Peyer's patch (tissue), 4 donors: ENCODE measurements at regions not wholly inside any gene's neighbourhood (a gene's known extent, or its start where the extent isn't known, plus 50 kb on each side); places are given as distances from the start of the nearest gene placed in this dataset.

ENCODE experiments used
- DNase-seq, 3 donors: peaks; one replicate each; pipeline ENCODE4 v3.0.0-alpha.2; 2017 to 2019
- H3K27ac ChIP-seq, 4 donors: fragments of 200-600 bp; sonication (generic); one replicate each; pipeline ENCODE4 v1.5.1; 2016 to 2019
- H3K27me3 ChIP-seq, 2 donors: fragments of 200-600 bp; sonication (generic); one replicate each; pipeline ENCODE4 v1.5.1; 2019
- H3K36me3 ChIP-seq, 3 donors: fragments of 200-600 bp; sonication (generic); one replicate each; pipeline ENCODE4 v1.5.1; 2016 to 2019
- H3K4me1 ChIP-seq, 4 donors: fragments of 200-600 bp; sonication (generic); one replicate each; pipeline ENCODE4 v1.5.1; 2016 to 2019
- H3K4me3 ChIP-seq, 4 donors: fragments of 200-600 bp; sonication (generic); 1 replicate in 3 of 4; 2 replicates in 1 of 4; pipeline ENCODE4 v1.5.1; 2016 to 2019; ENCODE audit warnings: mild to moderate bottlenecking in 1 of 4
- H3K9me3 ChIP-seq, 4 donors: fragments of 200-600 bp; sonication (generic); one replicate each; pipeline ENCODE4 v1.5.1; 2016 to 2019; ENCODE audit warnings: mild to moderate bottlenecking in 1 of 4
- POLR2A ChIP-seq, 2 donors: fragments of 450-650 bp; IDR thresholded peaks; one replicate each; pipeline ENCODE4 v1.5.1; 2017; ENCODE audit warnings: antibody characterized with exemption in 2 of 2, mild to moderate bottlenecking in 2 of 2, moderate library complexity in 2 of 2
- small RNA-seq, 2 donors: library from RNA; depleted of rRNA; stranded (forward); fragments of <200 nt; gene quantifications; one replicate each; pipeline ENCODE3, GENCODE V24; 2016
- TF ChIP-seq, protein P1 (sequence below), 6 experiments: fragments of 450-650 bp in 4 of 6; fragments of 200-600 bp in 2 of 6; sonication (generic) in 1 of 6; IDR thresholded peaks; one replicate each; pipeline ENCODE4 v1.5.1; 2017 to 2019; ENCODE audit warnings: antibody characterized with exemption in 6 of 6, mild to moderate bottlenecking in 3 of 6, moderate library complexity in 1 of 6

DNA sequence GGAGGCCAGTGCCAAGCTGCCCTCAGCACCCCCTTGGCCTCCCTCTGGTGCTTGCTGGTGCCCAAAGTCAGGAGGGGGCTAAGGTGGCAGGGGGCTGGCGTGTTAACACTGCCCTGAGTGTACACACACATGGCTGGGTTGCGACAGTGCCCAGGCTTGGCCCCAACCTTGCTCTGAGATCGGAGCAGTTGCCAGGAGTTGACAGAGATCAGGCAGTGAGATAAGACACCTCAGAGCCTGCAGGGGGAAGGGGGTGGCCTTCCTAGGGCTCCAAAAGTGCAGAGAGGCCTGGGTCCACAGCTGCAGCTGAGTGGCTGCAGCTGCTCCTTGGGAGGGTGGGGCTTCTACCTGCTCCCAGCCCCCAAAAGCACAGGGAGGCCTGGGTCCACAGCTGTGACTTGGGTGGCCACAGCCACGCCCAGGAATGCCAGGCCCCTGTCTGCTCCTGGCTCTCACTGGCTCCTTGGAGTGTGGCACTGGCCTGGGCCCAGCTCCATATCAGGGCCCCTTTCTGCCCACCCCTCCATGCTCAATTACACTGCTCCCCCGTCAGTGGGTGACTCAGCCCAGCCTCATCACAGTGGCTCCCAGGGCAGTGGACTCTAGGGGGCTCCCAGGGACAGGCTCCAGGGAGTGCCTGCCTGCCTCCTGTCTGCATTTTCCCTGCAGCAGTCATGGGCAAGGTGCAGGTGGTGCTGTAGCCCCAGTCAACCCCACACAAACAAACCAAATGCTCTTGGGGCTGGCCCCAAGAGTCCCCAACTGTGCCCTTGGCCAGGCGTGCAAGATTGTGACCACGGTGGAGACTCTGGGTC lies 56.4 kb upstream of the C15orf39 start:
- Histone ChIP-seq H3K9me3 (peaks cover 0 to 36% (median 20%) of the 10 kb centered on the region in 4 donors), H3K36me3 (no peaks in the 10 kb centered on the region), H3K27ac (no peak overlapping the region), H3K27me3 (no peaks in the 10 kb centered on the region), H3K4me3 (no peak overlapping the region), H3K4me1 (no peaks in the 10 kb centered on the region)
- TF ChIP-seq POLR2A (IDR thresholded peaks at IDR 0.05) = no peak
- TF ChIP-seq, protein P1, sequence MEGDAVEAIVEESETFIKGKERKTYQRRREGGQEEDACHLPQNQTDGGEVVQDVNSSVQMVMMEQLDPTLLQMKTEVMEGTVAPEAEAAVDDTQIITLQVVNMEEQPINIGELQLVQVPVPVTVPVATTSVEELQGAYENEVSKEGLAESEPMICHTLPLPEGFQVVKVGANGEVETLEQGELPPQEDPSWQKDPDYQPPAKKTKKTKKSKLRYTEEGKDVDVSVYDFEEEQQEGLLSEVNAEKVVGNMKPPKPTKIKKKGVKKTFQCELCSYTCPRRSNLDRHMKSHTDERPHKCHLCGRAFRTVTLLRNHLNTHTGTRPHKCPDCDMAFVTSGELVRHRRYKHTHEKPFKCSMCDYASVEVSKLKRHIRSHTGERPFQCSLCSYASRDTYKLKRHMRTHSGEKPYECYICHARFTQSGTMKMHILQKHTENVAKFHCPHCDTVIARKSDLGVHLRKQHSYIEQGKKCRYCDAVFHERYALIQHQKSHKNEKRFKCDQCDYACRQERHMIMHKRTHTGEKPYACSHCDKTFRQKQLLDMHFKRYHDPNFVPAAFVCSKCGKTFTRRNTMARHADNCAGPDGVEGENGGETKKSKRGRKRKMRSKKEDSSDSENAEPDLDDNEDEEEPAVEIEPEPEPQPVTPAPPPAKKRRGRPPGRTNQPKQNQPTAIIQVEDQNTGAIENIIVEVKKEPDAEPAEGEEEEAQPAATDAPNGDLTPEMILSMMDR (IDR thresholded peaks at IDR 0.05) = no peak
- DNase-seq = peak in 1 of 3 donors; percentile 35

DNA sequence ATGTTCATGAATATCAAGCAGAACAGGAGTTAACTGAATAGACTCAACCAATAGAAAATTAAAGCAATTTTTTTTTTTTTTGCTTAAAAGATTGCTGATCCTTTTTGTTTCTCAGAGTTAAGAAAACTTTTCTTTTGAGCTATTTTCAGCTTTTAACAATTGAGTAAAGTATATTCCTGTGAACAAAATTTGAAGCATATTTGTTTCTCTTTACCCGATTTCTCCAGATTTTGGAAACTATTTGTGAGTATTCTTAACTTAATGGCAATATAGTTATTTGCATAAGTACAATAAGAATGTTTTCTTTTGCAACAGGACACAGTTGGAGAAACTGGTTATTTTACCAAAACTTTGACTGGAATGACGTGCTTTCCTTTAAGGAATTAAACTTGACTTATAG lies 53.4 kb upstream of the C15orf39 start:
- no peak for DNase-seq
- peaks cover 0 to 27% (median 11%) of the 10 kb centered on the region in 4 donors for H3K9me3 ChIP-seq
- H3K36me3 ChIP-seq = no peaks in the 10 kb centered on the region
- TF ChIP-seq POLR2A (IDR thresholded peaks at IDR 0.05) = no peak
- TF ChIP-seq, protein P1 (IDR thresholded peaks at IDR 0.05) = no peak
- H3K27ac ChIP-seq = no peak overlapping the region
- H3K4me1 ChIP-seq = peaks cover 0 to 1% (median 0%) of the 10 kb centered on the region in 4 donors
- H3K4me3 ChIP-seq = no peak overlapping the region
- H3K27me3 ChIP-seq = no peaks in the 10 kb centered on the region

DNA sequence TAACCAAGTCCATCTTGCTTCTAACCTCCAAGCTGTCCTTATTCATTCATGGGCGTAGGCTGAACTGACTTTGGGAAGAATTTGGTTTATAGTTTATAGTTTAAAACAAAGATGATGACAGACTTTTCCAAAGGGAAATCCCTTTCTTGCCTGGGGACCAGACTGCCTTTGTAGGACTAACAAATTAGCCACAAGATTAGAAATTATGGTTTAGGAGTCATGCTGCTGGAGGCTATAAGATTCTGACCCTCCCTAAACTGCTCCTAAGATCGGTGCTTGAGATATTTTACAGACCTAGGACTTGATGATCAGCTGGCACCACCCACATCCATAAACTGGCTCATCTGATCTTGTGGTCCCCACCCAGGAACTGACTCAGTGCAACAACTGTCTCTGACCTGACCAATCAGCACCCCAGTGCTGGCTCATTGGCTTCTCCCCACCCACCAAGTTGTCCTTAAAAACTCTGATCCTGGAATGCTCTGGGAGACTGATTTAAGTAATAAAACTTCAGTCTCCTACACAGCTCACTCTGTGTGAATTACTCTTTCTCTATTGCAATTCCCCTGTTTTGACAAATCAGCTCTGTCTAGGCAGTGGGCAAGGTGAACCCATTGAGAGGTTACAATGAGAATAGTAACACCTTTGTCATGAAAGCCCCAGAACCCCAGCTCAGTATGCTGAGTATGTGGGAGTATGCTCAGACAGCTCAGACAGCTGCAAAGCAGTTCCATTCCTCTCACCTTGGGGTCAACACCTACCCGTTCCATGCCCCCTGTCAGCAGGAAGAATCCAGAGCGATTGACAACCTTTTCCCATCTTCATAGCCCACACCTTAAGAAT lies 51.6 kb upstream of the C15orf39 start:
- no peak overlapping the region for H3K27ac ChIP-seq
- TF ChIP-seq, protein P1 (IDR thresholded peaks at IDR 0.05) = no peak
- TF ChIP-seq POLR2A (IDR thresholded peaks at IDR 0.05) = no peak
- no peaks in the 10 kb centered on the region for H3K27me3 ChIP-seq
- H3K4me3 ChIP-seq = no peak overlapping the region
- no peaks in the 10 kb centered on the region for H3K36me3 ChIP-seq
- DNase-seq = no peak
- peaks cover 0 to 9% (median 3%) of the 10 kb centered on the region in 4 donors for H3K9me3 ChIP-seq
- H3K4me1 ChIP-seq = peaks cover 0 to 5% (median 0%) of the 10 kb centered on the region in 4 donors

GRCh38 chr15:75151214-75152128 lies 50.2 kb upstream of the C15orf39 start:
- TF ChIP-seq, protein P1 (IDR thresholded peaks at IDR 0.05) = no peak
- TF ChIP-seq POLR2A (IDR thresholded peaks at IDR 0.05) = no peak
- H3K27me3 ChIP-seq = no peaks in the 10 kb centered on the region
- H3K27ac ChIP-seq = no peak overlapping the region
- no peak for DNase-seq
- no peaks in the 10 kb centered on the region for H3K9me3 ChIP-seq
- H3K4me1 ChIP-seq = peaks cover 0 to 5% (median 0%) of the 10 kb centered on the region in 4 donors
- H3K36me3 ChIP-seq = no peaks in the 10 kb centered on the region
- H3K4me3 ChIP-seq = no peak overlapping the region

Small RNAs in the stretch of these regions (small RNA-seq; reads per million reads assigned to genes)
- gene RF00017 (0 reads per million in 2 donors), gene RF00601 (0 reads per million in 2 donors)
